T1000 (cell line): ENCODE measurements at regions not wholly inside any gene's neighbourhood (a gene's known extent, or its start where the extent isn't known, plus 50 kb on each side); places are given as distances from the start of the nearest gene placed in this dataset.
"Not testable (repeated sequence)": the region's sequence is repeated elsewhere in the genome, so short reads cannot be mapped to it uniquely, and the experiment has no call there.

Source experiments
- DNase-seq: peaks from one replicate; lab custom pipeline; 2025; ENCODE audit warnings: mixed read lengths; lab: John Stamatoyannopoulos, UW

DNA sequence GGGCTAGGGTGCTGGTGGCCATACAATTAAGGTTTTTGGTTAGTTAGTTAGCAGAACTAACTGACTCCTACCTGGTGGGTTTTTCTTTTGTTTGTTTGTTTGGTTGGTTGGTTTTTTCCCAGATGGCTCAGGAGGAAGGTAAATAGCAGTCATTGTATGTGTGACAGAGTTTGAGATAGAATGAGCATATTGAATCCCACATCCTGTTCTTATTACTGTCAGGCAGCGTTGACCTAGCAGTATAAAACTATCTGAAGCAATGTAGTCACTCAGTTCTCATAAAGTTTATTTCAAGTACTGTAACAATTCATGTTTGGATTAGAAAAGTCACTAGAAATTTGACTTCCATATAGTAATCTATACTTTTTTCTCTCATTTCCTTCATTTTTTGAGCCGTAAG, 113.5 kb upstream of the NBPF19 start:
- not testable (repeated sequence) for DNase-seq

GRCh38 chr1:149364188-149364981, 110.5 kb upstream of the NBPF19 start:
- DNase-seq: not testable (repeated sequence)

- DNase-seq: not testable (repeated sequence)
Observed at GRCh38 chr1:149366402-149366801, 108.4 kb upstream of the NBPF19 start.

DNA sequence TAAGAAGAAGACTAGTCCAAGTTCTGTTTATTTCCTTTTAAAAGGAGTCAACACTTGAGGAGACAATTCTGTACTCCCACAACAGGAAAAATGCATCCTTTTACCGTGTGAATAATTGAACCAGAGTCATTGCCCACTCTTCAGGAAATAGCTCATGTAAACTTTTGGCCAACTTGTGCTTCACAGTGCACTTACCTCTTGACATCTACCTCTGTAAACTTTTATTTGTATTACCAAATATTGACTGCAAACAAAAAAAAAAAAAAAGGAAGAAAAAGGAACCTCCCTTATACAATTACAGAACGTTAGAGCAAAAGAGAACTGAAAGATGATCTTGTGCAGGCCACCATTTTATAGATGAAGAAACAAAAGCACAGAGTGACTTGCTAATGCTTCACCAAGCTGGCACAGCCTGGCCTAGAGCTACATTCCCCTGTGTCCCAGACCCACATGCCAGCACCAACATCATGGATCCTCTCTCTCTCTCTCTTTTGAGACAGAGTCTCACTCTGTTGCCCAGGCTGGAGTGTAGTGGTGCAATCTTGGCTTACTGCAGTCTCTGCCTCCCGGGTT, 107.3 kb upstream of the NBPF19 start:
- not testable (repeated sequence) for DNase-seq

DNA sequence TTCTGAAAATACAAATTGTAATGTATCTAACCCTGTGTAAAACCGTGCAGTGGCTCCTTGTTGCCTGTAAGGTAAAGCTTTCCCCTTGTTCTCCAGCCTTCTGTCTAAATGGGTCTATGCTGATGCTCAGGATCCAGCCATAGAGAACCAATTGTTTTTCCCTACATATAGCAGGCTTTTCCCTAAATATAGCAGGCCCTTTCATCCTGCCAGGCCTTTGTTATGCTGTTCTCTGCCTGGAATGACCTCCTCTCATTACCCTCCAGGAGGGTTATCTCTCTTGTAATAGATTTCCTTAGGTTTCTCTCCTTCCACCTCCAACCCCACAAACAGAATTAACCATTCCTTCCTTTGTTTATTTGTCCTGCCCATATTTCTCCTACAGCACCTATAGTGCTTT, 106.5 kb upstream of the NBPF19 start:
- not testable (repeated sequence) for DNase-seq

GRCh38 chr1:149369081-149369480, 105.8 kb upstream of the NBPF19 start:
- not testable (repeated sequence) for DNase-seq

GRCh38 chr1:149371955-149372354, 102.9 kb upstream of the NBPF19 start:
- DNase-seq: not testable (repeated sequence)

DNA sequence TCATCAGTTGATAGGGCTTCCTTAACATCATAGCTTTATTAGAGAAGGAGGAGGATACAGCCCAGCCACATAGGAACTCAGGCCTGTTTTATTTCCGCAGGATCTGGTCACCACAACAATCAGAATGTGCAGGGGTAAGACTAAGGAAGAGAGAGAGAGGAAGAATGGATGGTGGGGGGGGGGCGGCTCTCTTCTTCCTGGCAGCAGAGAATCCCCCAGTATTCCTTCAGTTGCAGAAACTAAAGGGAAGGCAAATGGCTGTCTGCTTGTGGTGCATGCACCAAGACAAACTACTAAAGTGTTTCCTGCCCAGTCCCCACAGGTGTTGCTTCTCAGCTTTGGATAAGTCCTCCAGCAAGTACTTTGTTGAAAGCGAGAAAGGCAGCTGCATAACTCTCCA, 96.4 kb upstream of the NBPF19 start:
- not testable (repeated sequence) for DNase-seq

- DNase-seq: peak; percentile 62
Observed at GRCh38 chr1:149390173-149390926, 84.5 kb upstream of the NBPF19 start.

- not testable (repeated sequence) for DNase-seq
Observed at GRCh38 chr1:149390931-149391330, 83.9 kb upstream of the NBPF19 start.

DNA sequence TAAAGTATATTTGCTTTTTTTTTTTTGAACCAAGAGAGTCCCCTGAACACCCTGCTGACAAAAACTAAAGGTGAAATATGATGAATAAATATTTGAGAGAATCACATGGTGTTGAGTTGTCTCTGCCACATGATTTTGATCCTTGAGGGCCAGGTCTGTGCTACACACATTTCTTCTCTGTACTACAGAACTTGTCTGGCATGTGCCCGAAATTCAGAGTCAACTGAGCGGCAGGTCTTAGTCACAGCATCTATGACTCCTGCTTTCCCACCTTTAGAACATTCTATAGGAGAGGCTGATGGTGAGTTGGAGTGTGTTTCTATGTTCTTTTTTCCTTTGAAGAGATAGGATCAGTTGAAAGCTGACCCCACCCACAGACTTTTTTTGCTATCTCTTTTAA, 79.0 kb upstream of the NBPF19 start:
- not testable (repeated sequence) for DNase-seq

- DNase-seq: not testable (repeated sequence)
Observed at GRCh38 chr1:149398527-149398926, 76.3 kb upstream of the NBPF19 start.

GRCh38 chr1:149408404-149408803, 66.4 kb upstream of the NBPF19 start:
- DNase-seq: not testable (repeated sequence)

- not testable (repeated sequence) for DNase-seq
Observed at GRCh38 chr1:149415373-149415772, 59.5 kb upstream of the NBPF19 start.

DNA sequence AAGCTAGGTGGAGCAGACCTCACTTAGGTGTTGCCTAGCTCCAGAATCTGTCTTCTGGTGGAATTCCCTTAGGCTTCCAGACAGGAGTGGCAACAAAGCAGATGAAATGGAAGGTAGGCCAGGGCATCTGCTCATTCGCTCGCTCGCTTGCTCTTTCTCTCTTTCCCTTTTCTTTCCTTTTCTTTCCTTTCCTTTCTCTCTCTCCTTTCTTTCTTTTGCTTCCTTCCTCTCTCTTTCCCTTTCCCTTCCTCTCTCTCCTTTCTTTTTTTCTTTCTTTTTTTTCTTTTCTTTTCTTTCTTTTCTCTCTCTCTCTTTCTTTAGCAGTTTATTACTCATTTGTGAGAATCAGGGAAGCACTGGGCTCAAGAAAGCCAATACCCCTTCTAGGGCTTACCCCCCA, 56.1 kb upstream of the NBPF19 start:
- DNase-seq: not testable (repeated sequence)

DNA sequence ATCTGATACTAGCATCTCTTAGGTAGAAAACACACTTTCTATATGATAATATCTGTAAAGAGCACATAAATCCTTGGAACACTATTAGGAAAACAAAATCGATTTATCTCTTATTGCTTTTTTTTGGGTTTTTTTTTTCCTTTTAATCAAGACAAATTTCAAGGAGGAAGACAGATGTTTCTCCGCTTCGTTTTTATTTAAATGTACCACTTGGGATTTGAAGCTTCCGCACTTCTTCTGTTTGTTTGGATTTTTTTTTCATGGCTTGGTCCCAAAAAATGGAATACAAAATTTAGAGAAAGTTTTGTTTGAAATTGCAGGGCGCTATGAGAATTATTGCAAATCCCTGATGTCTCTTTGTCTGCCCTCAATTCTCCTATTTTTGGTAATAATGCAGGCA, 51.7 kb upstream of the NBPF19 start:
- DNase-seq: not testable (repeated sequence)
